Activated B cell treated with CpG ODN at 0.5 μM for 24 hours (primary cell): ENCODE measurements at regions not wholly inside any gene's neighbourhood (a gene's known extent, or its start where the extent isn't known, plus 50 kb on each side); places are given as distances from the start of the nearest gene placed in this dataset.

Experiments
- ATAC-seq: fragments of 200-7000 bp; cut with Tn5 transposase; one replicate; pipeline ENCODE4 v1.10.0; 2021; ENCODE audit warnings: low read depth, mild to moderate bottlenecking, moderate library complexity
- CTCF ChIA-PET: fragments of 350-600 bp; sonication (Branson Sonifier 250); formaldehyde crosslinking; loops from one replicate; lab custom pipeline; 2021; ENCODE audit warnings: antibody characterized with exemption; lab: Charles Lee
- POLR2A ChIA-PET: fragments of 350-600 bp; sonication (Branson Sonifier 250); formaldehyde crosslinking; loops from one replicate; lab custom pipeline; 2021; ENCODE audit warnings: antibody characterized with exemption; lab: Charles Lee
- DNase-seq: peaks from one replicate; pipeline ENCODE4 v3.0.0; 2022
- H3K27ac Mint-ChIP-seq: one replicate; pipeline ENCODE4 v1.8.0; 2020; ENCODE audit warnings: mixed read lengths
- H3K27me3 Mint-ChIP-seq: one replicate; pipeline ENCODE4 v1.8.0; 2021; ENCODE audit warnings: mixed read lengths
- H3K36me3 Mint-ChIP-seq: one replicate; pipeline ENCODE4 v1.8.0; 2021; ENCODE audit warnings: low read depth, mixed read lengths
- H3K4me1 Mint-ChIP-seq: one replicate; pipeline ENCODE4 v1.8.0; 2021; ENCODE audit warnings: mixed read lengths
- H3K4me3 Mint-ChIP-seq: one replicate; pipeline ENCODE4 v1.8.0; 2020; ENCODE audit warnings: mild to moderate bottlenecking, mixed read lengths
- H3K9me3 Mint-ChIP-seq: one replicate; pipeline ENCODE4 v1.8.0; 2020; ENCODE audit warnings: mixed read lengths
- CTCF ChIP-seq: fragments of 200-600 bp; IDR thresholded peaks from one replicate; pipeline ENCODE4 v1.8.0; 2022; ENCODE audit warnings: antibody characterized with exemption, mild to moderate bottlenecking
- intact Hi-C: fragments of 100-400 bp; cut with micrococcal nuclease; formaldehyde crosslinking; loops from one replicate; pipeline ENCODE4 v1.15.1; 2024

GRCh38 chr3:181823716-181824115, 112.0 kb downstream of the SOX2 start:
- POLR2A ChIA-PET: no interaction called here

GRCh38 chr3:181824961-181825360, 113.2 kb downstream of the SOX2 start:
- Mint-ChIP-seq H3K9me3 (peaks cover under 1% of the 10 kb centered on the region), H3K36me3 (no peaks in the 10 kb centered on the region), H3K4me3 (no peak overlapping the region), H3K27me3 (peaks cover 3% of the 10 kb centered on the region), H3K4me1 (no peaks in the 10 kb centered on the region), H3K27ac (no peak overlapping the region)
- ATAC-seq (no peak), DNase-seq (no peak)
- POLR2A ChIA-PET: no interaction called here
- intact Hi-C loops: no loop called here
- TF ChIP-seq CTCF: no peak
- CTCF ChIA-PET: no interaction called here

More at GRCh38 chr3:181823716-181824115, 112.0 kb downstream of the SOX2 start:
- Mint-ChIP-seq H3K27ac (no peak overlapping the region), H3K4me3 (no peak overlapping the region), H3K4me1 (no peaks in the 10 kb centered on the region), H3K27me3 (peaks cover 3% of the 10 kb centered on the region), H3K36me3 (no peaks in the 10 kb centered on the region), H3K9me3 (no peaks in the 10 kb centered on the region)
- CTCF ChIA-PET: no interaction called here
- no peak for TF ChIP-seq CTCF
- DNase-seq (no peak), ATAC-seq (no peak)
- intact Hi-C loops: no loop called here

GRCh38 chr3:181839039-181839915, 127.6 kb downstream of the SOX2 start:
- POLR2A ChIA-PET: no interaction called here
- Mint-ChIP-seq H3K27me3 (peaks cover 4% of the 10 kb centered on the region), H3K4me1 (peaks cover 2% of the 10 kb centered on the region), H3K27ac (no peak overlapping the region), H3K9me3 (no peaks in the 10 kb centered on the region), H3K4me3 (peak overlapping the region; percentile 39), H3K36me3 (no peaks in the 10 kb centered on the region)
- intact Hi-C loops: no loop called here
- CTCF ChIA-PET: no interaction called here
- ATAC-seq (no peak), DNase-seq (no peak)
- no peak for TF ChIP-seq CTCF

GRCh38 chr3:181839916-181840297, 128.2 kb downstream of the SOX2 start:
- intact Hi-C loops: no loop called here
- ATAC-seq (no peak), DNase-seq (no peak)
- Mint-ChIP-seq H3K27me3 (peaks cover 4% of the 10 kb centered on the region), H3K9me3 (no peaks in the 10 kb centered on the region), H3K4me3 (peak overlapping the region; percentile 39), H3K27ac (no peak overlapping the region), H3K36me3 (no peaks in the 10 kb centered on the region), H3K4me1 (peaks cover 2% of the 10 kb centered on the region)
- no peak for TF ChIP-seq CTCF
- POLR2A ChIA-PET: no interaction called here
- CTCF ChIA-PET: no interaction called here

- no peak overlapping the region for H3K4me3 Mint-ChIP-seq
- DNase-seq: no peak
- H3K36me3 Mint-ChIP-seq: no peaks in the 10 kb centered on the region
- H3K27me3 Mint-ChIP-seq: no peaks in the 10 kb centered on the region
- ATAC-seq: no peak
- H3K9me3 Mint-ChIP-seq: no peaks in the 10 kb centered on the region
- H3K27ac Mint-ChIP-seq: no peak overlapping the region
- POLR2A ChIA-PET: no interaction called here
- TF ChIP-seq CTCF: no peak
- intact Hi-C loops: no loop called here
- H3K4me1 Mint-ChIP-seq: peaks cover 2% of the 10 kb centered on the region
- CTCF ChIA-PET: no interaction called here
These were observed 132.5 kb downstream of the SOX2 start for GRCh38 chr3:181844211-181844610.
